T-helper 1 cell treated with Interleukin-12 subunit alpha and Interleukin-12 subunit beta and Interleukin-4 antibody, amounts not matched to agents 30 μg/mL and 1 μg/mL, for 36 hours (primary cell): ENCODE measurements at regions not wholly inside any gene's neighbourhood (a gene's known extent, or its start where the extent isn't known, plus 50 kb on each side); places are given as distances from the start of the nearest gene placed in this dataset.
"Not testable (repeated sequence)": the region's sequence is repeated elsewhere in the genome, so short reads cannot be mapped to it uniquely, and the experiment has no call there.

Experiments used
- H3K27ac Mint-ChIP-seq: one replicate; pipeline ENCODE4 v1.8.0; 2021; ENCODE audit warnings: mild to moderate bottlenecking, mixed read lengths
- H3K27me3 Mint-ChIP-seq: one replicate; pipeline ENCODE4 v1.8.0; 2021; ENCODE audit warnings: low read depth, mixed read lengths
- H3K36me3 Mint-ChIP-seq: one replicate; pipeline ENCODE4 v1.8.0; 2021; ENCODE audit warnings: low read depth, mixed read lengths
- H3K4me1 Mint-ChIP-seq: one replicate; pipeline ENCODE4 v1.8.0; 2021; ENCODE audit warnings: low read depth, mixed read lengths
- H3K4me3 Mint-ChIP-seq: one replicate; pipeline ENCODE4 v1.8.0; 2021; ENCODE audit warnings: mild to moderate bottlenecking, moderate library complexity, mixed read lengths
- H3K9me3 Mint-ChIP-seq: one replicate; pipeline ENCODE4 v1.8.0; 2021; ENCODE audit warnings: mixed read lengths

DNA sequence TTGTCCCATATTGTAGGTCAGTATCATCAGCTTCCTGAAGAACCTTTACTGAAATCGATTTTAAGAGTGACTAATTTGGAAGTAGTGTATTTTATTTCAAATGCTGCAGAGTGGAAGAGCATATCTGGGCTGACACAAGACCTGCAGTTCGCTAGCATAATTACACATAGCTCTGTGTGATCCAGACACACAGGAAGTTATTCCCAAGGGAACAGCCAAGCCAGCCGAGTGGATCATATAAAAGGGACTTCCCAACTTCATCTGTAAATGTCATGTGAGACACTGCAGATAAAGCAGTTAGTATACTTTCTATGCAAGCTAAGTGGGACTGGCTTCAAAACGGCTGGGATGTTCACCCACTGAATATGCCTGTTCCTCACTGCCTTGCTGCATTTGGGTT is 760.4 kb downstream of the SLITRK1 start:
- no peaks in the 10 kb centered on the region for H3K36me3 Mint-ChIP-seq
- peaks cover 13% of the 10 kb centered on the region for H3K9me3 Mint-ChIP-seq
- H3K27ac Mint-ChIP-seq = no peak overlapping the region
- H3K4me3 Mint-ChIP-seq = no peak overlapping the region
- H3K4me1 Mint-ChIP-seq = no peaks in the 10 kb centered on the region
- no peaks in the 10 kb centered on the region for H3K27me3 Mint-ChIP-seq

DNA sequence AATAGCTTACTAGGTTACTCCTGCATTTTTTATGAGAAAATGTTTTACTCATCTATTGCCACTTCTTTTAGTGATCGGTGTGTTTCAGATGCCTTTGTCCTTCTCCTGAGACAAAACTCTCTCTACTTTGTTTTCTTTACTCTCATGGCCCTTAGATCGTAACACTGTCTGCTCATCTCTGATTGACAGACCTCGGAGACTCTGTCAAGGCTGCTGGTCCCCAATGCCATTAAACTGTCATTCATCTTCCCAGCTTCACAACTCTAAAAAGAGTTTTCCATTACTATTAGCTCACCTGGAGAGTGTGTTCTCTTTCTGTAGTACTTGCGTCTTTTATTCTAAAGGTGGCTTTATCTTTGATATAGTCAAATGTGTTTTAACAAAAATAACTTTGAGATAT is 765.2 kb downstream of the SLITRK1 start:
- no peaks in the 10 kb centered on the region for H3K27me3 Mint-ChIP-seq
- no peak overlapping the region for H3K4me3 Mint-ChIP-seq
- no peak overlapping the region for H3K27ac Mint-ChIP-seq
- no peaks in the 10 kb centered on the region for H3K4me1 Mint-ChIP-seq
- H3K9me3 Mint-ChIP-seq = peaks cover 13% of the 10 kb centered on the region
- H3K36me3 Mint-ChIP-seq = no peaks in the 10 kb centered on the region

DNA sequence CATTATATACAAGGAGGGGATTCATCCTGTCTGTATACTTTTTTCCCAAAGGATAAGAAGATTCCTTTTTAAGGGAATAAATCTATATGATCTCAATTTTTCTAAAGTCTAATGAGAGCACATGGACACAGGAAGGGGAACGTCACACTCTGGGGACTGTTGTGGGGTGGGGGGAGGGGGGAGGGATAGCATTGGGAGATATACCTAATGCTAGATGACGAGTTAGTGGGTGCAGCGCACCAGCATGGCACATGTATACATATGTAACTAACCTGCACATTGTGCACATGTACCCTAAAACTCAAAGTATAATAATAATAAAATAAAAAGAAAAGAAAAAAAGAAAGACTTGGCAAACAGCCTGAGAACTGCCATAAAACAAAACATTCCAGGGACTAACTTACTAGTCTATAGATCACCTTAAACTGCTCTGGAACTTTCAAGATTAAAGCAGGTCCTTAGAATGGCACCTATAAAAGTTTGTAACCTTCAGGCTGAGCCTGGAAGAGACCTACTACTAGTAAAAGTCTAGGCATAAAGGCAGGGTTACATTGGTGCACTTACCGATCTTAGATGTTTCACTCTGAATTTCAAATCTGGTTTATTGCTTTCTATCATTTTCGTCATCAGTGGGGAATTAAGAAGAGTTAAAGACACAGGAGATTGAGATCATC is 780.6 kb downstream of the SLITRK1 start:
- H3K9me3 Mint-ChIP-seq = peaks cover 14% of the 10 kb centered on the region
- H3K27ac Mint-ChIP-seq, H3K4me1 Mint-ChIP-seq, H3K27me3 Mint-ChIP-seq, H3K36me3 Mint-ChIP-seq, H3K4me3 Mint-ChIP-seq: not testable (repeated sequence)

DNA sequence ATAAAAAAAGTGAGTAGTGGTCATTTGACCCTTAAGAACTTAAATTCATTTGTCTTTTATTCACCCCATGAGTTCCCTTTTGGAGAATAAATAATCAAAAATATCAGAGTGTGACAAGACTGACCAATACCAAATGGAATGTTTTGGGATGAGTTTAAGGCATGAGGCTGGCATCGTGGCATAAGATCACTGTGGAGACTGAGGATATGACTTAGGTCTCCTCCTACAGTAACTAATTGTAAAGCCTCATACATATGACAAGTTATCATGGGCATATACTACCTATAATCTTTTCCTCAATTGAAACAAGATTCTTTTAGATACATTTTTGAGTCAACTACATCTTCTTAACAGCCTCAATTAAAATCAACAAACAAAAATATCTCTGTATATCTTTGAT is 782.0 kb downstream of the SLITRK1 start:
- Mint-ChIP-seq H3K4me3 (no peak overlapping the region), H3K27me3 (no peaks in the 10 kb centered on the region), H3K4me1 (no peaks in the 10 kb centered on the region), H3K27ac (no peak overlapping the region), H3K9me3 (peaks cover 9% of the 10 kb centered on the region), H3K36me3 (no peaks in the 10 kb centered on the region)

DNA sequence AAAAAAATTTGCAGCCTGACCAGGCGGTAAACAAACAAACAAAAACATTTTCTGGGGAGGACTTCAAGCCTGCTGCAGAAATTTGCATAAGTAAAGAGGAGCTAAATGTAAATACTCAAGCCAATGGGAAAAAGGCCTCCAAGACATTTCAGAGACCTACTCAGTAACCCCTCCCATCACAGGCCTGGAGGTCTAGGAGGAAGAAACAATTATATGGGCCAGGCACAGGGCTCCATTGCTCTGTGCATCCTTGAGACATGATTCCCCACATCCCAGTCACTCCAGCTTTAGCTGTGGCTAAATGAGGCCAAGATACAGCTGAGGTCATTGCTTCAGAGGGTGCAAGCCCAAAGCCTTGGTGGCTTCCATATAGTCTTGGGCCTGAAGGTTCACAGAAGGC is 793.4 kb downstream of the SLITRK1 start:
- Mint-ChIP-seq H3K27ac (no peak overlapping the region), H3K4me1 (no peaks in the 10 kb centered on the region), H3K4me3 (no peak overlapping the region), H3K27me3 (no peaks in the 10 kb centered on the region), H3K36me3 (no peaks in the 10 kb centered on the region), H3K9me3 (peaks cover 13% of the 10 kb centered on the region)

DNA sequence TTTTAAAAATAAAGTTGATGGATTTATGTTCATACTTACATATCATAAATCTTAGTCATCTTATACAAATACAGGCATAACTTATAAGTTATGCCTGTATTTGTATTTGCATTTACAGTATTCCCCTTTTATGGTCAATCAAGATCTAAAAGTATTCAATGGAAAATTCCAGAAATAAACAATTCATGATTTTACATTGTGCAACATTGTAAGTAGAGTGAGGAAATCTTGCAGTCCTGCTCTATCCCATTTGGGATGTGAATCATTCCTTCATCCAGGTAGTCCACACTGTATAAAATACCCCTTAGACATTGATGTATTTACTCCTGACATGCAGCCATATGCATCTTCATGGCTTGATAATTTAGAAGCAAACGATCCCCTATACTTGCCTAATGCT is 795.3 kb downstream of the SLITRK1 start:
- H3K27me3 Mint-ChIP-seq = no peaks in the 10 kb centered on the region
- no peak overlapping the region for H3K4me3 Mint-ChIP-seq
- H3K36me3 Mint-ChIP-seq = no peaks in the 10 kb centered on the region
- no peak overlapping the region for H3K27ac Mint-ChIP-seq
- no peaks in the 10 kb centered on the region for H3K4me1 Mint-ChIP-seq
- H3K9me3 Mint-ChIP-seq = peaks cover 9% of the 10 kb centered on the region

DNA sequence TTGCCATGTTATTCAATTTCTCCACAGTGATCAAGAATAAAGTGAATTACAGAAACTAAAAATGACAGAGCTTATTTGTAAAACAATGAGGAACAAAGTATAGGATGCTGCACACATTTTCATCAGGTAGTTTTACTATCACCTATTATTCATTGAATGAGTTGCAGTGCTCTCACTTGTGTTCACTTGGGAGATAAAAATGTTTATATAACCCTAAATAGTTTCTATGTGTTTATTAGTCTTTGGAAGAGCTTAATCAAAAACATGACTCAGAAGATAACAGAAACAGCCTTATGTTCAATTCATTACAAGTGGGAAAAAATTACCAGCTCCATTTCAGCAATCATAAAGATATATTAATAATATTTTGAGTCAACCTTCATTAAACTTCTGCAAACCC is 796.2 kb downstream of the SLITRK1 start:
- H3K27ac Mint-ChIP-seq = no peak overlapping the region
- H3K9me3 Mint-ChIP-seq = peaks cover 8% of the 10 kb centered on the region

DNA sequence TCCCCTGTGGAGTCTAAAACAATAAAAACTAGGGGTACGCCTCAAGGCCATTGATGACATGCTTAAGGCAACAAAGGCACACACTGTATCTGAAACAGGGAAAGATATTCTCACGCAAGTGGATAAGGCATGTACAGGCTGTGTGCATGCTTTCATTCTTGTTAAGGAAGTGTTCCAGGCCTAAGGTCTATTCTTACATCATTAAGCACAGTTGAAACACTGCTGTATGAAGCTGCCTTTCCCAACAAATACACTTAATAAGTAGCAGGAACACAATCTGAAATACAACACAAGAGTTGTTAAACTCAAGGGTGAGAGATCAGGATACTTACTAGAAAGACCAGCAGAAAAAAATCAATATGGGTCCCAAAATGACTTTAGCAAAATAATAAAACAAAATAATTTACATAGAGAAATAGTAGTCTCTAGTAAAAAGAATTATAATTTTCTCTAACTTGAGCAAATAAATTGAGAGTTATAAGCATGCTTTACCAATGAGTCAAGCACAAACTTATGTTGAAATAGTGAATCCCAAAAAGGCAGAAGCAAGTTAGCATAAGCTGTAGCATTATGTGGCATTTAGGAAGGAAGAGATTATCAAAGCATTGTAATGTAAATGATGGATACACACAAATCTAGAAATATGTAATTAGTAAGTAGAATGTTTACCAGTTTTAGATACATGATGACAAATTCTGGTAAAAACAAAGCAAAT is 796.9 kb downstream of the SLITRK1 start:
- H3K4me3 Mint-ChIP-seq = no peak overlapping the region

More for the DNA sequence above, 796.2 kb downstream of the SLITRK1 start:
- Mint-ChIP-seq H3K4me3 (no peak overlapping the region), H3K27me3 (no peaks in the 10 kb centered on the region), H3K4me1 (no peaks in the 10 kb centered on the region), H3K36me3 (no peaks in the 10 kb centered on the region)

DNA sequence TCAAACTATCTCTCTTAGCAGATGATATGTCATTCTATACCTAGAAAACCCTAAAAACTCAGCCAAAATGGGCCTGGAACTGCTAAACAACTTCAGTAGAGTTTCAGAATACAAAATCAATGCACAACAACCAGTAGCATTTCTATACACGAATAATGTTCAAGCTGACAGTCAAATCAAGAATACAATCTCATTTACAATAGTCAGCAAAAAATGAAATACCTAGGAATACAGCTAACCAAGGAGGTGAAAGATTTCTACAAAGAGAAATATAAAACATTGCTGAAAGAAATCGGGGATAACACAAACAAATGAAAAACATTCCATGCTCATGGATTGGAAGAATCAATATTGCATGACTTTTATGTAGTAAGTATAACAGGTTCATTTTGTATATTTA is 804.8 kb downstream of the SLITRK1 start:
- Mint-ChIP-seq H3K4me1 (no peaks in the 10 kb centered on the region), H3K36me3 (no peaks in the 10 kb centered on the region), H3K27me3 (no peaks in the 10 kb centered on the region), H3K27ac (no peak overlapping the region), H3K9me3 (peaks cover 8% of the 10 kb centered on the region), H3K4me3 (no peak overlapping the region)

More for the DNA sequence above, 796.9 kb downstream of the SLITRK1 start:
- no peaks in the 10 kb centered on the region for H3K27me3 Mint-ChIP-seq
- H3K27ac Mint-ChIP-seq = no peak overlapping the region
- no peaks in the 10 kb centered on the region for H3K36me3 Mint-ChIP-seq
- H3K4me1 Mint-ChIP-seq = no peaks in the 10 kb centered on the region
- H3K9me3 Mint-ChIP-seq = peaks cover 6% of the 10 kb centered on the region

DNA sequence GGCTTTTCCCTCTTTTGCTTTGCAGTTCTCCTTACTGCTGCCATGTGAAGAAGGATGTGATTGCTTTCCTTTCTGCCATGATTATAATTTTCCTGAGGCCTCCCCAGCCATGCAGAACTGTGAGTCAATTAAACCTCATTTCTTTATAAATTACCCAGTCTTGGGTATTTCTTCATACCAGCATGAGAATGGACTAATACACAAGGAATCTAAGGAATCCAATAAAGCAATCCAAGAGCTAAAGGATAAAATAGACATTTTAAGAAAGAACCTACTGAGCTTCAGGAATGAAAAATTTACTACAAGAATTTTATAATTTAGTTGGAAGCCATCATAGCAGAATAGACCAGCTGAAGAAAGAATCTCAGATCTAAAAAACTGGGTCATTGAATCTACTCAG is 808.3 kb downstream of the SLITRK1 start:
- not testable (repeated sequence) for H3K27ac Mint-ChIP-seq, H3K4me3 Mint-ChIP-seq, H3K9me3 Mint-ChIP-seq, H3K36me3 Mint-ChIP-seq, H3K4me1 Mint-ChIP-seq, H3K27me3 Mint-ChIP-seq

DNA sequence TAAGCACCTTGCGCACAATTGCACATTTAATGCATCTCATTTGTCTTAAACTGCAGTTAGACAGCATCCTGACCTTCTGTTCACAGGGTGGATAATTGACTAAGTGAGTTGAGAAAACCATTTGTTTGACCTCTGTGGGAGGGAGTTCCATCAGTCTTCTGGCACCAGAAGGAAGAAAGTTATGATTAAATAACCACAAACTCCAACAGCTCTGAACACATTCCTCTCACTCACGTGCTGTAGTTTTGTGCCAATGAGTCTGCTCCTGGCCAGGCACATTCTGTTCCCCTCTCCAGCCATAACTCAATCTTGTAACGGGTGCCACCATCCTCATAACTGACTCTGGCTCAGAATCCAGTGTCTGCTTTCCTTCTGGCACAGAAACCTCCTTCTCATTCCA is 817.2 kb downstream of the SLITRK1 start:
- H3K9me3 Mint-ChIP-seq = no peaks in the 10 kb centered on the region
- H3K4me3 Mint-ChIP-seq = no peak overlapping the region
- no peak overlapping the region for H3K27ac Mint-ChIP-seq
- H3K27me3 Mint-ChIP-seq = no peaks in the 10 kb centered on the region
- no peaks in the 10 kb centered on the region for H3K4me1 Mint-ChIP-seq
- H3K36me3 Mint-ChIP-seq = no peaks in the 10 kb centered on the region

DNA sequence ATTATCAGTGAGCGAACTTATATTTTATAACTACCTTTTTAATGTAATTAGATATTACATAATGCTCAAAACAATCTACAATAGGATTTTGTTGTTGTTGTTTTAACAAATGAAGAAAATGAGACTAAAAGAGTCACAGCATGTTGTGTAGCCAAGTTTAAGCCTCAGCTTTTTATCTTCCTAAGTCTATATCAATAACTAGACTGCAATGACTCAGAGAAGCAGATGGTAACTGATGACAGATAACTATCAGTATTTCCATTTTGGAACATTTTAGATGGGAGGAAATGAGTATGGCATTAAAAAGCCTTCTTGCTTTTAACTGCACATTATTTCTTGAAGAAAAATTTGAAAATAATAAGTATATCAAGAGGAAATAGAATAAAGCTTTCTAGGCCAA is 825.2 kb downstream of the SLITRK1 start:
- H3K4me3 Mint-ChIP-seq = no peak overlapping the region
- no peaks in the 10 kb centered on the region for H3K27me3 Mint-ChIP-seq
- H3K9me3 Mint-ChIP-seq = no peaks in the 10 kb centered on the region
- H3K4me1 Mint-ChIP-seq = no peaks in the 10 kb centered on the region
- no peak overlapping the region for H3K27ac Mint-ChIP-seq
- no peaks in the 10 kb centered on the region for H3K36me3 Mint-ChIP-seq

DNA sequence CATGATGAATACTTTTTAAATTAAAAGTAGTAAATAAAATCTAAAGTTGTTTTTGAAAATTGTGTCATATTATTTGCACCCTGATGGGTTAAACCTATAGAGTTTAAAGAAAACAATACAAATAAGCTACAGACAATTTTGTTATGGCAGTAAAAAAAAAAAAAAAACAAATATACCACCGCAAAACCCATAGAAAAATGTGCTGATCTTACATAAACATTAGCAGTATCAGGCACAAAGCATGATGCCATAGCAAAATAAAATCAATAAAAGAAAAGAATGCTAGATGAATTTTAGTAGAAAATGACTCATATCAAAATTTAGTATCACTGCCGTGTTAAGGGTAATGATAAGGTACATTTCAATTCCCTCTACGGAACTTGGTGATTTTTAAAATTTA is 826.0 kb downstream of the SLITRK1 start:
- Mint-ChIP-seq H3K4me1 (no peaks in the 10 kb centered on the region), H3K27ac (no peak overlapping the region), H3K9me3 (no peaks in the 10 kb centered on the region), H3K36me3 (no peaks in the 10 kb centered on the region), H3K4me3 (no peak overlapping the region), H3K27me3 (no peaks in the 10 kb centered on the region)

DNA sequence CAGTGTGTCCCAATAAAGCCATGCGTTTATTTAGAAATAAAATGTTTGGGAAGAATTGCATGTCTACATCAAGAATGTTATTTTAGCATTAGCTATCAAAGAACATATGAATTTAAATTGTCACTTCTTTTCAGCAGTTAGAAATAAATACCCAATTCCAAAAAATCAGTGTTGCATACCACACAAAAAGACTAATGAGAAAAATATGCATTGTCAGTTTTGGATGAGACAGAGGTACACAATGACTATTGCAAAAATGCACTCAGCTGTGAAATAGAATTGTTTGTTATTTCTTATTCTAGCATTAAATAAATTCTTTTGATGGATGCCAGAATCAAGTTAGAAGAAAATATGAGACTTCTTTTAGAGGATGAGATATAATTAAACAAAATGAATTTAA is 833.9 kb downstream of the SLITRK1 start:
- H3K4me1 Mint-ChIP-seq = no peaks in the 10 kb centered on the region
- no peaks in the 10 kb centered on the region for H3K9me3 Mint-ChIP-seq
- H3K36me3 Mint-ChIP-seq = no peaks in the 10 kb centered on the region
- no peak overlapping the region for H3K27ac Mint-ChIP-seq
- no peaks in the 10 kb centered on the region for H3K27me3 Mint-ChIP-seq
- H3K4me3 Mint-ChIP-seq = no peak overlapping the region

DNA sequence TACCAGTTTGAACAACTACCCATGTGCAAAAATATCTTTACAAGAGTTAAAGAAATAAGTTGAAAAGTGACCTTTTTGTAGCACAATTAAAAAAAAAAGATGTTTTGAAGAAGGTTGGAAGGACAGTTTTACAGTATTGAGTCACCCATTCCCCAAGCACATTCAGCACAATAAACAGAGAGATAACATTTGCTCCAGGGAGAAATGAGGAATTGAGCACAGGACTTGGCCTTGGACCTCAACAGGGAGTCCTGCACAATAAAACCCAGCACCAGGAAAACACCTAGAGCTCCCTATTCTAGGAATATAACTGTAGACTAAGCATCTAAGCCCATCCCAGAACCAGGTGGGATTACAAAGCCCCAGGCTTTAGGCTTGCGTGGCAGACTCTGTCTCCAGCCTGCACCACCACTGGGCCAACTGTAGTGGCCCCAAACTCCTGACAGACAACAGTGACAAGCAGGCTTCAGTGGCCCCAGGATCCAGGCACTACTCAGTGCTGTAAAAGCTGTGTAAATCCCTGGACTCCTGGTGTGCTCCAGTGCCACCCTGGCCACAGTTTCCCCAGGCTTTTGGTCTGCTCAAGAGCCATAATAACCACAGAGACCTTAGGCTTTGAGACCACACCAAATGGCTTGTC is 857.2 kb downstream of the SLITRK1 start:
- no peaks in the 10 kb centered on the region for H3K27me3 Mint-ChIP-seq
- H3K36me3 Mint-ChIP-seq = no peaks in the 10 kb centered on the region
- no peak overlapping the region for H3K4me3 Mint-ChIP-seq
- H3K9me3 Mint-ChIP-seq = peaks cover 4% of the 10 kb centered on the region
- no peak overlapping the region for H3K27ac Mint-ChIP-seq
- H3K4me1 Mint-ChIP-seq = no peaks in the 10 kb centered on the region
